Activated CD4-positive, CD25-positive, alpha-beta regulatory T cell (primary cell): ENCODE measurements at regions not wholly inside any gene's neighbourhood (a gene's known extent, or its start where the extent isn't known, plus 50 kb on each side); places are given as distances from the start of the nearest gene placed in this dataset.
"Not testable (repeated sequence)": the region's sequence is repeated elsewhere in the genome, so short reads cannot be mapped to it uniquely, and the experiment has no call there.

Experiments
- DNase-seq, 4 experiments: peaks; one replicate each; lab custom pipeline; 2025; lab: John Stamatoyannopoulos, UW

GRCh38 chr3:182400838-182401237 lies 392.5 kb upstream of the ATP11B start:
- DNase-seq, result no peak

GRCh38 chr3:182404031-182404430 lies 389.3 kb upstream of the ATP11B start:
- DNase-seq, result no peak

- no peak for DNase-seq
These were observed 387.5 kb upstream of the ATP11B start for GRCh38 chr3:182405759-182406158.

DNA sequence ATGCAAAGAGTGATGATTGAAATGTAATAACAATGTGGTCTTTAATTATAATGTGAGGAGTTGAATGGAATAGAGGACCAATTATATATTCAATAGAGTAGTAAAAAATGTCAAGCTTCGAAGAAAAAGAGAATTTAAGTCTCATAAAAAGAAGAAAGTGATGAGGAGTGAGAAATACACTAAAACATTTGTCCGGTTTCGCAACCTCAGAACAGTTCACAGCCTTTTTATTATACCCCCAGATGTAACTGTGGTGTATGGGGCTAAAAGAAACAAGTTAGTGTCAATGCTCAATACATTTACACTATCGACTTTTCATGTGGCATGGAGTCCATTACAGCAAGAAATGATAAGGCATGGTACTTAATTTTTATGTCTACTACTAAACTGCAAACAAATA lies 386.5 kb upstream of the ATP11B start:
- no peak for DNase-seq

DNA sequence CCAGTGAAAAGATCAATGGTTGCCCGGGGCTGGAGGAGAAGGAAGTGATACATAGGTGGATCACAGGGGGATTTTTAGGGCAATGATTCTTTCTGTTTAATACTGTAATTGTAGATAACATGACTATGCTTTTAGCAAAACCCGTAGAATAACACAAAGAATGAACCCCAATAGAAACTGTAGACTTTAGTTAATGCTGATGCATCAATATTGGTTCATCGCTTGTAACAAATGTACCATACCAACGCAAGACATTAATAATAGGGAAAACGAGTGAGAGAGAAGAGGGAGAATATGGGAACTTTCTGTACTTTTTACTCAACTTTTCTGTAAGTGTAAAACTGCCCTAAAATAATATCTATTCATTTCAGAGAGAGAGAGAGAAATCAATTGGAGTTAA lies 383.3 kb upstream of the ATP11B start:
- no peak for DNase-seq

- no peak for DNase-seq
These were observed 381.2 kb upstream of the ATP11B start for GRCh38 chr3:182412066-182412465.

DNA sequence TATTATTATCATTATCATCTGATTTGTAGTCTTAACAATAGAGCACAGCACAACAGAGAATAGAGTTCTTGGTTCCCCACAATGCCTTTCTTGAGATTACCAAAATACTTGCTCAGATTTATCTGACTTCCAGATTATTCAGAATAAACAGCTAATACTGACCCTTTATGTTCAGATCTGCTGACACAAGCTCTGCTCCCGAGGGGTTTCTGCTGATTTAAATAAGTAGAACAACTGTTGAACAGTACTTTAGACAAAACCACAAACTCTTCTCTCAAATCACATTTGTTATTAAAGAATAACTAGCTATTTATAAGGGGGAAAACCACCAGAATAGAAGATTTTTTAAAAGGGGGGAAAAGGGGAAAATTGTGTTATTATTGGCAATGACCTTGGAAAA lies 380.2 kb upstream of the ATP11B start:
- no peak for DNase-seq

DNA sequence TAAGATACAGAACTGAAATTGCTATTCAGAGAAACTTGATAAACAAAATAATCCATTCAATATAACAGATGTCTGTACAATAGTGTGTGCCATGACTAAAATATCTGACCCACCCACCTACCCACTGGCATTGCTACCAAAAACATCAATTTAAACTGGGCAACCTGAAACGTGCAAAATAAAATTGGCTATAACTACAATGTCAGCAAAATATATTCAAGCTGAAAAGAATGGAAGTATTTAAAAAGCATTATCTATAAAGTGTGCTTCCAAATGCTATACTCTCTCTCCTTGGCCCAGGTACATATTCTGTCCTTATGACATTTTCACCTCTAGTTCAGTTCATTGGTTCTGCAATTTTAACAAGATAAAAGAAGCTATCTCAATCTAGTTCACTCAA lies 379.6 kb upstream of the ATP11B start:
- DNase-seq, result no peak

DNA sequence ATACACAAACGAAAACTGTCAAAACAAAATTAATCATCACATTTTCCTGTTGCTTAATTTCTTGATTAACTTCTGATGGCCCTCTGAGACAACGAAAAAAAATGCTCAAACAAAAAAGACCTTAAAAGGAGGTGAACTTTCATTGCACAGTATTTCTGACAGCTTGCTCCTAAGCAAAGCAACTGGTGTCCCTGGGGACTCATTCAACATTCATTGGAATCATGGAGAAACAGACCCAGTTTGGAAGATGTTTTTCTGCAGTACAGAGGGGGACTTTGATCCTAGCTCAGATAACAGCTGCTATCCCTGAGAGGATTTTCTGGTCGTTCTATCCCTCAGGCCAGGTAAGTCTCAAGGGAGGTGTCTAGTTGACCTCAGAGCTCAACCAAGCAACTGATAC lies 378.7 kb upstream of the ATP11B start:
- no peak for DNase-seq

DNA sequence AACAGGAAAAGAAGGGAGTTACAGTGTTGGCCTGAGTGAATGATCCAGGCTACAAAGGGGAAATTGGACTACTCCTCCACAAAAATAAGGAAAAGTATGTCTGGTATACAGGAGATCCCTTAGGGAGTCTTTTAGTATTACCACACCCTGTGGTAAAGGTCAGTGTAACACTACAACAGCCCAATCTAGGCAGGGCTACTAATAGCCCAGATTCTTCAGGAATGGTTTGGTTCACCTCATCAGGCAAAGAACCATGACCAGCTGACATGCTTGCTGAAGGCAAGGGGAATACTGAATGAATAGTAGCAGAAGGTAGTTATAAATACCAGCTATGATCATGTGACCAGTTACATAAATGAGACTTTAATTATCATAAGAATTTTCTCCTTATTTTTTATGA lies 372.6 kb upstream of the ATP11B start:
- no peak for DNase-seq

GRCh38 chr3:182424006-182424405 lies 369.3 kb upstream of the ATP11B start:
- no peak for DNase-seq

DNA sequence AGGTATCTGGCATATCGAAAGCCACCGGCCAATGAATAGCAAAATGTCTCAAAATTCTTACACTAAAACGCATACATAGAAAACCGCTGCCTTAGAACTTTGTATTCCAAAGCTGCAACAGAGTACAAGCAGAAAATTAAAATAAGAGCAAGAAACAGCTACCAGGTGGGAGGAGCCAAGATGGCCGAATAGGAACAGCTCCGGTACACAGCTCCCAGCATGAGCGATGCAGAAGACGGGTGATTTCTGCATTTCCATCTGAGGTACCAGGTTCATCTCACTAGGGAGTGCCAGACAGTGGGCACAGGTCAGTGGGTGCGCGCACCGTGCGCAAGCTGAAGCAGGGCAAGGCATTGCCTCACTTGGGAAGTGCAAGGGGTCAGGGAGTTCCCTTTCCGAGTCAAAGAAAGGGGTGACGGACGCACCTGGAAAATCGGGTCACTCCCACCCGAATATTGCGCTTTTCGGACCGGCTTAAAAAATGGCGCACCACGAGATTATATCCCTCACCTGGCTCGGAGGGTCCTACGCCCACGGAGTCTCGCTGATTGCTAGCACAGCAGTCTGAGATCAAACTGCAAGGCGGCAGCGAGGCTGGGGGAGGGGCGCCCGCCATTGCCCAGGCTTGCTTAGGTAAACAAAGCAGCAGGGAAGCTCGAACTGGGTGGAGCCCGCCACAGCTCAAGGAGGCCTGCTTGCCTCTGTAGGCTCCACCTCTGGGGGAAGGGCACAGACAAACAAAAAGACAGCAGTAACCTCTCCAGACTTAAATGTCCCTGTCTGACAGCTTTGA lies 367.2 kb upstream of the ATP11B start:
- not testable (repeated sequence) for DNase-seq

- DNase-seq, result not testable (repeated sequence)
These were observed 361.3 kb upstream of the ATP11B start for GRCh38 chr3:182431972-182432371.

DNA sequence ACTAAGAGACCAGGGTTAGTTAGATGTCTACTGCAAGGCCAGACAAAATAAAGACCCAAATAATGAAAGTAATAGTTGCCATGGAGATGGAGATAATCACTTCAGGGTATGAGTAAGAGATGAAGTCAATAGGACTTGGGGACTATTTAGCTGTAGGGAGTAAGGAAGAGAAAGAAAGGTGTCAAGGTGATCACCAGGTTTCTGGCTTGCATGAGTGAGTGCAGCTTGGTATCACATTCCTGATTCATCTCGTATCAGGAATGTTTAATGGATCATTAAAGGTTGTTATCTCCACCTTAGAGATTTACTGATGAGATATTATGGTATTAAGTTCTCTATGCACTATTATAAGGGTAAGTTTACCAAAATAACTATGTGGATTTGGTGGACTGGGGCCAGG lies 357.4 kb upstream of the ATP11B start:
- DNase-seq, result no peak

- no peak for DNase-seq
These were observed 356.8 kb upstream of the ATP11B start for GRCh38 chr3:182436547-182436946.

DNA sequence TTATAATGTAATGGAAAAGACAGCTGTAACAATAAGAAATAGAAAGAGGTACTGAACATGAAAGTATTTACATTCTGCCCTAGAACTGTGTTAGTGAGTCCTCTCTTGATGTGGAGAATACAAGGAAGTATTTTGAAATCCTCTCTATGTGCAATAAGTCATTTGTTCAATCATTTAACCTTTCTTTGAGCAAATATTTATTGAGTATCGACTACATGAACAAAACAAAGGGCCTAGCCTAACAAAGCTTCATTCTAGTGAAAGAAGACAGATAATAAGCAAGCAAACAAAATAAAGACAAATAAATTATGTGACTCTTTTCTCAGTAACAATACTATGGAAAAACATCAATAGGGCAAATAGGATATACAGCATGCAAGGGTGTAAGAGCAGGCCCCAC lies 354.9 kb upstream of the ATP11B start:
- no peak for DNase-seq

- no peak for DNase-seq
These were observed 353.2 kb upstream of the ATP11B start for GRCh38 chr3:182440101-182440500.

- no peak for DNase-seq
These were observed 347.7 kb upstream of the ATP11B start for GRCh38 chr3:182445576-182445975.

GRCh38 chr3:182450942-182451787 lies 342.1 kb upstream of the ATP11B start:
- no peak for DNase-seq

DNA sequence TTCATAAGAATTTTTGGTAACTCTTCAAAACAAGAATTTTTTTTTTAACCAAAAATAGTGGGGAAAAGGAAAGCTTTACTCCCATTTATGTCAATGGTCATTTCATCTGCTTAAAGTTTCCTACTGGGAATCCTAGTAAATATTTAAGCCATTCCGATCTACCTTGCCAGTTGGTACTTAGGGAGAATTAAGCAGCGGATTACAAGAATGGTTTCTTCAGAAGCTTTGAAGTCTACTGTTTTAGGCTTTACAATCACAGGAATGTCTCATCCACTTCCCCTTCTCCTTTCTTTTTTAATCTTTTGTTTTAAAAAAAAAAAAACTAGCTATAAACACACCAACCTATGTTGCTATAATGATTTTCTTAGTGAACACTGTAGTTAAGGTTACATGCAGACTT lies 341.4 kb upstream of the ATP11B start:
- DNase-seq, result no peak

GRCh38 chr3:182455011-182455410 lies 338.3 kb upstream of the ATP11B start:
- no peak for DNase-seq

- DNase-seq, result no peak
These were observed 333.0 kb upstream of the ATP11B start for GRCh38 chr3:182460303-182460702.

- DNase-seq, result no peak
These were observed 331.2 kb upstream of the ATP11B start for GRCh38 chr3:182462152-182462551.
